ENCODE measurements at regions not wholly inside any gene's neighbourhood (a gene's known extent, or its start where the extent isn't known, plus 50 kb on each side); places are given as distances from the start of the nearest gene placed in this dataset.

DNA sequence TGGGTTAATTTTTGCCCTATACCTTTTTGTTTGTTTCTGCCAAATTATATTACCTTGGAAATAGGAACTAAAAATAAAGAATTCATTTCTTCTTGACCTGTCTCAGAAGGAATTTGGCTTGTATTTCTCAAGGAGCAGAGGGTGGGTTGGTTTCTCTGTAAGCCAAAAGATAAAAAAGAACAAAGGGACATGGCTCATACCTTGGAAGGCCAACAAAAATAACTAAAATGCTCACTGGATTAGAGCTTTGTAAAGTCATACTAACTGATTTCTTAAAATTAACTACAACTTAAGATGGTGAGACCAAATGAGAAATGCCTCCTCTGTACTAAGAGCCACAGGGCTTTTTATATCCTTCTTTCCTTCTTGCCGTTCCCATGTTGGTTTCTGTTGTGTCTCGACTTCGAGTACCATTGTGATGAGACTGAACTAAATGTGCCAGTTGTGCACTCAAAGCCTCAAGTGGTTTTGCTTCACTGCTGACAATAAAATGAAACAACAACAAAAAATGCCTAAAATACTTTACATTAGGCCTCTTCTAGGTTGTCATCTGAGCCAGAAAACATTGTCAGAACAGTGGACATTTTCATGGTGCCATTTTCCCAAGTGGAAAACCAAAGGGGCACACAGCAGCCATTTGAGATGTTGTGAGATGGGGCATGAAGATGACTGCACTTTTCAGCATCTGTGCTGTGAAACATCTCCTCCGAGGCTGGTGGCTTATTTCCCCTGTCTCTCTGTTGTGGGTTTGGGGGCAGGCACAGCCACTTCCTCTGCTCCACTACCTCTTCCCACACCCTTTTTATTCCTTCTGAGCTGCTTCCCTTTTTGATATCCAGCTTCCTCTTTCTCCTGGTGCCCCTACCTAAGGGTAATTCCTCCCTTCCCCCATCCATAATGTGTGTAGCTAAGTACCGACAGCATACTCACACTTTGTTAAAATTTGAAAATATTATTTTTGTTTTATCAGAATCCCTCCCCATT, 51.8 kb upstream of the AGR3 start:
- H3K9me3 Mint-ChIP-seq = no peaks in the 10 kb centered on the region; a peak in 1 of 5 replicates
- no peak overlapping the region for H3K9ac ChIP-seq (ENCODE audit: extremely low read depth, insufficient read length, low read length)
- H3K18ac ChIP-seq (ENCODE audit: insufficient read length, low read depth, low read length) = no peak overlapping the region
- no peaks in the 10 kb centered on the region for H3K23me2 ChIP-seq (ENCODE audit: insufficient read length, low read depth, low read length, poor library complexity, severe bottlenecking)
- no peak overlapping the region for H3K14ac ChIP-seq (ENCODE audit: insufficient read depth, low read length)
- no peaks in the 10 kb centered on the region for H3K79me2 ChIP-seq (ENCODE audit: insufficient read depth, low read length)
- H3K4me1 ChIP-seq (ENCODE audit: insufficient read depth, low read length) = no peaks in the 10 kb centered on the region
- no peak overlapping the region for H2AK5ac ChIP-seq (ENCODE audit: insufficient read length, low read length)
- H3K4me1 Mint-ChIP-seq = no peaks in the 10 kb centered on the region
- no peak overlapping the region for H4K8ac ChIP-seq (replicated peaks; ENCODE audit: insufficient read length, low read depth, low read length)
- no peak overlapping the region for H3K27ac ChIP-seq (ENCODE audit: insufficient read length, low read depth, low read length)
- H2AFZ ChIP-seq (ENCODE audit: low read length) = no peak overlapping the region
- no peak overlapping the region for H4K91ac ChIP-seq (ENCODE audit: insufficient read length, low read depth, low read length)
- H2BK120ac ChIP-seq (ENCODE audit: low read depth, low read length, poor library complexity, severe bottlenecking) = no peak overlapping the region
- H3K79me1 ChIP-seq (ENCODE audit: insufficient read depth, low read depth, low read length, poor library complexity, severe bottlenecking) = no peaks in the 10 kb centered on the region
- no peak overlapping the region for H2BK12ac ChIP-seq (ENCODE audit: insufficient read length, low read depth, low read length)
- H2BK15ac ChIP-seq (ENCODE audit: low read depth, low read length) = no peak overlapping the region
- no peak overlapping the region for H3K4me2 ChIP-seq (ENCODE audit: insufficient read depth, insufficient read length, low read length)
- no peak overlapping the region for H2BK20ac ChIP-seq (ENCODE audit: low read depth, low read length, poor library complexity, severe bottlenecking)
- DNase-seq = no peak
- no peaks in the 10 kb centered on the region for H3K27me3 ChIP-seq (ENCODE audit: insufficient read depth, low read length)
- no peaks in the 10 kb centered on the region for H3K9me3 ChIP-seq (ENCODE audit: control insufficient read depth, low read depth, low read length)
- H3K23ac ChIP-seq (ENCODE audit: insufficient read length, low read depth, low read length) = no peak overlapping the region
- TF ChIP-seq, protein P1, sequence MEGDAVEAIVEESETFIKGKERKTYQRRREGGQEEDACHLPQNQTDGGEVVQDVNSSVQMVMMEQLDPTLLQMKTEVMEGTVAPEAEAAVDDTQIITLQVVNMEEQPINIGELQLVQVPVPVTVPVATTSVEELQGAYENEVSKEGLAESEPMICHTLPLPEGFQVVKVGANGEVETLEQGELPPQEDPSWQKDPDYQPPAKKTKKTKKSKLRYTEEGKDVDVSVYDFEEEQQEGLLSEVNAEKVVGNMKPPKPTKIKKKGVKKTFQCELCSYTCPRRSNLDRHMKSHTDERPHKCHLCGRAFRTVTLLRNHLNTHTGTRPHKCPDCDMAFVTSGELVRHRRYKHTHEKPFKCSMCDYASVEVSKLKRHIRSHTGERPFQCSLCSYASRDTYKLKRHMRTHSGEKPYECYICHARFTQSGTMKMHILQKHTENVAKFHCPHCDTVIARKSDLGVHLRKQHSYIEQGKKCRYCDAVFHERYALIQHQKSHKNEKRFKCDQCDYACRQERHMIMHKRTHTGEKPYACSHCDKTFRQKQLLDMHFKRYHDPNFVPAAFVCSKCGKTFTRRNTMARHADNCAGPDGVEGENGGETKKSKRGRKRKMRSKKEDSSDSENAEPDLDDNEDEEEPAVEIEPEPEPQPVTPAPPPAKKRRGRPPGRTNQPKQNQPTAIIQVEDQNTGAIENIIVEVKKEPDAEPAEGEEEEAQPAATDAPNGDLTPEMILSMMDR (conservative IDR thresholded peaks at IDR 0.05) = no peak
- H3K36me3 Mint-ChIP-seq (ENCODE audit: insufficient read depth in 1 of 3, low read depth in 3 of 3) = no peaks in the 10 kb centered on the region; a peak in 1 of 7 replicates
- H4K5ac ChIP-seq (ENCODE audit: insufficient read length, low read depth, low read length) = no peak overlapping the region
- no CpG with 5 or more reads among the region's 5 CpGs for WGBS (ENCODE audit: extremely low coverage, insufficient read length, low lambda C conversion rate)
- H3K4me3 Mint-ChIP-seq = no peak overlapping the region
- H3K27me3 Mint-ChIP-seq (ENCODE audit: low read depth) = no peaks in the 10 kb centered on the region; the same call in 1 of the 2 replicates
- no peaks in the 10 kb centered on the region for H4K20me1 ChIP-seq (ENCODE audit: control insufficient read depth, insufficient read depth, insufficient read length)
- no peak overlapping the region for H3K56ac ChIP-seq (ENCODE audit: insufficient read length, low read depth, low read length)
- H2BK5ac ChIP-seq (ENCODE audit: insufficient read length, low read length) = no peak overlapping the region
- no peak overlapping the region for H3T11ph ChIP-seq (ENCODE audit: low read length)
- H3K27ac Mint-ChIP-seq = no peak overlapping the region; a peak in 1 of 7 replicates
- no peak overlapping the region for H3K4ac ChIP-seq (ENCODE audit: low read depth, low read length)
